Neural cell (in vitro differentiated cells): ENCODE measurements at regions not wholly inside any gene's neighbourhood (a gene's known extent, or its start where the extent isn't known, plus 50 kb on each side); places are given as distances from the start of the nearest gene placed in this dataset.

ENCODE experiments used
- EP300 ChIP-seq: fragments of 450-650 bp; conservative IDR thresholded peaks from 2 replicates; pipeline ENCODE4 v1.6.1; 2014; ENCODE audit warnings: antibody characterized with exemption, mild to moderate bottlenecking, moderate library complexity; ENCODE audit not compliant: poor library complexity, severe bottlenecking
- TF ChIP-seq, protein P1 (sequence below): fragments of 450-650 bp; IDR thresholded peaks from 2 replicates; pipeline ENCODE4 v1.5.1; 2014; ENCODE audit warnings: antibody characterized with exemption, mild to moderate bottlenecking, moderate library complexity; ENCODE audit not compliant: poor library complexity, severe bottlenecking
- TF ChIP-seq, protein P2 (sequence below): IDR thresholded peaks from 2 replicates; pipeline ENCODE4 v1.6.1; 2012; ENCODE audit warnings: borderline replicate concordance

DNA sequence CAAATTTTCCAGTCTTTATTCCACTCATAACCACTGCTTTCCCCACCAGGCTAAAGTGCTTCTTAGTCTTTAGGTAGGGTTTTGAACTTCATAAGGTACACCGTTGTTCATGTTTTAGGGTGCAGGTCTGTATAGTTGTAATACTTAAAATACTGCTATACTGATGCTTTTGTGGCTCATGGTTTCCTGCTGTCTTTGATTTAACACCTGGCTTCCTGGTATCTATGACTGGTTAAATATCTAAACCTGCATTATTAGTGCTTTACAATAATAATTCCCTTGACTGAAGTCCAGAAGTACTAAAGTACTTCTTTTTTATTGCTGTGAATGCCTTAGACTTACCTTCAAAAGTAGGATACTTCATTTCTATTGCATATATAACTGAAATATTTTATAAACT, 384.7 kb downstream of the SRGAP2C start:
- TF ChIP-seq, protein P1, sequence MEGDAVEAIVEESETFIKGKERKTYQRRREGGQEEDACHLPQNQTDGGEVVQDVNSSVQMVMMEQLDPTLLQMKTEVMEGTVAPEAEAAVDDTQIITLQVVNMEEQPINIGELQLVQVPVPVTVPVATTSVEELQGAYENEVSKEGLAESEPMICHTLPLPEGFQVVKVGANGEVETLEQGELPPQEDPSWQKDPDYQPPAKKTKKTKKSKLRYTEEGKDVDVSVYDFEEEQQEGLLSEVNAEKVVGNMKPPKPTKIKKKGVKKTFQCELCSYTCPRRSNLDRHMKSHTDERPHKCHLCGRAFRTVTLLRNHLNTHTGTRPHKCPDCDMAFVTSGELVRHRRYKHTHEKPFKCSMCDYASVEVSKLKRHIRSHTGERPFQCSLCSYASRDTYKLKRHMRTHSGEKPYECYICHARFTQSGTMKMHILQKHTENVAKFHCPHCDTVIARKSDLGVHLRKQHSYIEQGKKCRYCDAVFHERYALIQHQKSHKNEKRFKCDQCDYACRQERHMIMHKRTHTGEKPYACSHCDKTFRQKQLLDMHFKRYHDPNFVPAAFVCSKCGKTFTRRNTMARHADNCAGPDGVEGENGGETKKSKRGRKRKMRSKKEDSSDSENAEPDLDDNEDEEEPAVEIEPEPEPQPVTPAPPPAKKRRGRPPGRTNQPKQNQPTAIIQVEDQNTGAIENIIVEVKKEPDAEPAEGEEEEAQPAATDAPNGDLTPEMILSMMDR = no peak
- TF ChIP-seq, protein P2, sequence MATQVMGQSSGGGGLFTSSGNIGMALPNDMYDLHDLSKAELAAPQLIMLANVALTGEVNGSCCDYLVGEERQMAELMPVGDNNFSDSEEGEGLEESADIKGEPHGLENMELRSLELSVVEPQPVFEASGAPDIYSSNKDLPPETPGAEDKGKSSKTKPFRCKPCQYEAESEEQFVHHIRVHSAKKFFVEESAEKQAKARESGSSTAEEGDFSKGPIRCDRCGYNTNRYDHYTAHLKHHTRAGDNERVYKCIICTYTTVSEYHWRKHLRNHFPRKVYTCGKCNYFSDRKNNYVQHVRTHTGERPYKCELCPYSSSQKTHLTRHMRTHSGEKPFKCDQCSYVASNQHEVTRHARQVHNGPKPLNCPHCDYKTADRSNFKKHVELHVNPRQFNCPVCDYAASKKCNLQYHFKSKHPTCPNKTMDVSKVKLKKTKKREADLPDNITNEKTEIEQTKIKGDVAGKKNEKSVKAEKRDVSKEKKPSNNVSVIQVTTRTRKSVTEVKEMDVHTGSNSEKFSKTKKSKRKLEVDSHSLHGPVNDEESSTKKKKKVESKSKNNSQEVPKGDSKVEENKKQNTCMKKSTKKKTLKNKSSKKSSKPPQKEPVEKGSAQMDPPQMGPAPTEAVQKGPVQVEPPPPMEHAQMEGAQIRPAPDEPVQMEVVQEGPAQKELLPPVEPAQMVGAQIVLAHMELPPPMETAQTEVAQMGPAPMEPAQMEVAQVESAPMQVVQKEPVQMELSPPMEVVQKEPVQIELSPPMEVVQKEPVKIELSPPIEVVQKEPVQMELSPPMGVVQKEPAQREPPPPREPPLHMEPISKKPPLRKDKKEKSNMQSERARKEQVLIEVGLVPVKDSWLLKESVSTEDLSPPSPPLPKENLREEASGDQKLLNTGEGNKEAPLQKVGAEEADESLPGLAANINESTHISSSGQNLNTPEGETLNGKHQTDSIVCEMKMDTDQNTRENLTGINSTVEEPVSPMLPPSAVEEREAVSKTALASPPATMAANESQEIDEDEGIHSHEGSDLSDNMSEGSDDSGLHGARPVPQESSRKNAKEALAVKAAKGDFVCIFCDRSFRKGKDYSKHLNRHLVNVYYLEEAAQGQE = no peak
- no peak for TF ChIP-seq EP300
